Mesendoderm (in vitro differentiated cells): ENCODE measurements at regions not wholly inside any gene's neighbourhood (a gene's known extent, or its start where the extent isn't known, plus 50 kb on each side); places are given as distances from the start of the nearest gene placed in this dataset.

Source experiments
- DNase-seq: peaks from one replicate; pipeline ENCODE4 v3.0.0; 2013
- H2AK5ac ChIP-seq: 2 replicates; pipeline ENCODE4 v1.6.1; 2013; ENCODE audit warnings: low read length, inconsistent platforms
- H2BK120ac ChIP-seq: 2 replicates; pipeline ENCODE4 v1.6.1; 2013; ENCODE audit warnings: low read depth, mild to moderate bottlenecking, low read length, moderate library complexity, mixed read lengths
- H2BK15ac ChIP-seq: replicated peaks from 2 replicates; pipeline ENCODE4 v1.6.1; 2013; ENCODE audit warnings: low read depth, mild to moderate bottlenecking, moderate library complexity
- H2BK5ac ChIP-seq: 2 replicates; pipeline ENCODE4 v1.6.1; 2013; ENCODE audit warnings: low read length, inconsistent platforms
- H3K18ac ChIP-seq: 2 replicates; pipeline ENCODE4 v1.6.1; 2013; ENCODE audit warnings: mild to moderate bottlenecking, low read length, mixed read lengths
- H3K23ac ChIP-seq: one replicate; pipeline ENCODE4 v1.6.1; 2013; ENCODE audit warnings: low read length
- H3K27ac ChIP-seq: 2 replicates; pipeline ENCODE4 v1.5.1; 2013; ENCODE audit warnings: low read depth, mild to moderate bottlenecking, inconsistent platforms, low read length, moderate library complexity
- H3K27me3 ChIP-seq: 2 replicates; pipeline ENCODE4 v1.6.1; 2013; ENCODE audit warnings: low read length, control low read depth, mild to moderate bottlenecking, inconsistent platforms; ENCODE audit not compliant: insufficient read depth, poor library complexity
- H3K36me3 ChIP-seq: 2 replicates; pipeline ENCODE4 v1.6.1; 2013; ENCODE audit warnings: low read length, inconsistent platforms; ENCODE audit not compliant: control insufficient read depth, insufficient read depth
- H3K4ac ChIP-seq: one replicate; pipeline ENCODE4 v1.6.1; 2013; ENCODE audit warnings: low read depth, mild to moderate bottlenecking, low read length, moderate library complexity
- H3K4me1 ChIP-seq: 2 replicates; pipeline ENCODE4 v1.6.1; 2013; ENCODE audit warnings: low read depth, low read length, inconsistent platforms; ENCODE audit not compliant: control insufficient read depth
- H3K4me2 ChIP-seq: 2 replicates; pipeline ENCODE4 v1.6.1; 2013; ENCODE audit warnings: low read length
- H3K4me3 ChIP-seq: 2 replicates; pipeline ENCODE4 v1.5.1; 2013; ENCODE audit warnings: mild to moderate bottlenecking, low read length
- H3K56ac ChIP-seq: one replicate; pipeline ENCODE4 v1.6.1; 2013; ENCODE audit warnings: low read length
- H3K79me1 ChIP-seq: 2 replicates; pipeline ENCODE4 v1.6.1; 2013; ENCODE audit warnings: low read length, inconsistent platforms
- H3K79me2 ChIP-seq: 2 replicates; pipeline ENCODE4 v1.6.1; 2013; ENCODE audit warnings: mild to moderate bottlenecking, low read length; ENCODE audit not compliant: control insufficient read depth, insufficient read depth
- H3K9ac ChIP-seq: 2 replicates; pipeline ENCODE4 v1.6.1; 2013; ENCODE audit warnings: low read length, inconsistent platforms
- H4K5ac ChIP-seq: one replicate; pipeline ENCODE4 v1.6.1; 2013; ENCODE audit warnings: low read length
- H4K8ac ChIP-seq: one replicate; pipeline ENCODE4 v1.6.1; 2013; ENCODE audit warnings: low read depth, mild to moderate bottlenecking, control low read depth, low read length, moderate library complexity
- WGBS: extraction: QIAGEN DNeasy Blood & Tissue Kit; methylation state at CpG from one replicate; pipeline ENCODE4 v1.1.7; 2013; ENCODE audit warnings: low lambda C conversion rate, missing lambda C conversion rate; ENCODE audit not compliant: insufficient coverage; ENCODE audit errors: extremely low coverage; 5-methylcytosine and 5-hydroxymethylcytosine counted together

- H3K4me1 ChIP-seq: no peaks in the 10 kb centered on the region
- no peak overlapping the region for H3K4ac ChIP-seq
- H3K9ac ChIP-seq: no peak overlapping the region
- H3K23ac ChIP-seq: no peak overlapping the region
- H4K8ac ChIP-seq: no peak overlapping the region
- H2BK15ac ChIP-seq: no peak overlapping the region
- no peaks in the 10 kb centered on the region for H3K79me1 ChIP-seq
- no peak overlapping the region for H2BK5ac ChIP-seq
- H3K79me2 ChIP-seq: no peaks in the 10 kb centered on the region
- no peak overlapping the region for H3K27ac ChIP-seq
- no peak overlapping the region for H3K56ac ChIP-seq
- no peak overlapping the region for H2BK120ac ChIP-seq
- no peak overlapping the region for H4K5ac ChIP-seq
- H3K27me3 ChIP-seq: no peaks in the 10 kb centered on the region
- H3K4me2 ChIP-seq: no peak overlapping the region
- H3K18ac ChIP-seq: no peak overlapping the region
- no CpG with 5 or more reads among the region's 1 CpG for WGBS
- no peak overlapping the region for H3K4me3 ChIP-seq
- no peak for DNase-seq
- no peaks in the 10 kb centered on the region for H3K36me3 ChIP-seq
- H2AK5ac ChIP-seq: no peak overlapping the region
Measured at GRCh38 chr1:115401676-115402075, 63.6 kb upstream of the NGF start.

- Histone ChIP-seq H3K4me3 (no peak overlapping the region), H2AK5ac (no peak overlapping the region), H4K8ac (no peak overlapping the region), H3K36me3 (no peaks in the 10 kb centered on the region), H3K18ac (no peak overlapping the region), H3K79me1 (no peaks in the 10 kb centered on the region), H3K27me3 (no peaks in the 10 kb centered on the region), H2BK15ac (no peak overlapping the region), H3K79me2 (no peaks in the 10 kb centered on the region), H2BK120ac (no peak overlapping the region), H3K27ac (no peak overlapping the region), H2BK5ac (no peak overlapping the region), H3K56ac (no peak overlapping the region), H3K4ac (no peak overlapping the region), H3K9ac (no peak overlapping the region), H3K4me1 (no peaks in the 10 kb centered on the region), H4K5ac (no peak overlapping the region), H3K4me2 (no peak overlapping the region), H3K23ac (no peak overlapping the region)
- WGBS: no CpG with 5 or more reads among the region's 1 CpG
- no peak for DNase-seq
Measured at GRCh38 chr1:115400891-115401290, 62.8 kb upstream of the NGF start.

- Histone ChIP-seq H3K4me2 (no peak overlapping the region), H3K9ac (no peak overlapping the region), H3K18ac (no peak overlapping the region), H3K56ac (no peak overlapping the region), H2BK120ac (no peak overlapping the region), H2BK5ac (no peak overlapping the region), H3K27me3 (no peaks in the 10 kb centered on the region), H3K23ac (no peak overlapping the region), H3K36me3 (no peaks in the 10 kb centered on the region), H3K4me1 (no peaks in the 10 kb centered on the region), H2AK5ac (no peak overlapping the region), H3K79me2 (no peaks in the 10 kb centered on the region), H3K4ac (no peak overlapping the region), H4K8ac (no peak overlapping the region), H2BK15ac (no peak overlapping the region), H4K5ac (no peak overlapping the region), H3K4me3 (no peak overlapping the region), H3K79me1 (no peaks in the 10 kb centered on the region), H3K27ac (no peak overlapping the region)
- no CpG with 5 or more reads among the region's 5 CpGs for WGBS
- no peak for DNase-seq
Measured at GRCh38 chr1:115400426-115400825, 62.4 kb upstream of the NGF start.

DNA sequence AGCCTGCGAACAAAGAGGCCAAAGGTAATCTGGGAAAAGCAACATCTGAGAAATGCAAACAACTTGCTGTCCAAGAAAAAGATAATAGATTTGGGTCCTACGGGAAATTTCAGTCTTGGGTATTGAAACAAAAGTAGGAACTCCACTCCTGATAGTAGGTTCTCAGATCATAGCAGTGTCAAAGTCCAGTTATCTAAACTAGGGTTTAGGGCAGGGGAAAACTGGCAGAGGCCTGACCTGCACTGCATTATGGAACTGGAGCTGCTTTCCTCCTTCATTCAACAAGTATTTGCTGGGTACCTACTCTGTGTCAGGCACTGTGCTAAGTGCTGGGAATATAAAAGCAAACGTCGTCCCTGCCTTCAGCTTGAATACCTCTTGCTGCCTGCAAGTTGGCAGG is 60.7 kb upstream of the NGF start:
- Histone ChIP-seq H3K79me1 (no peaks in the 10 kb centered on the region), H3K18ac (no peak overlapping the region), H2BK120ac (no peak overlapping the region), H3K4me3 (no peak overlapping the region), H3K36me3 (no peaks in the 10 kb centered on the region), H2BK15ac (no peak overlapping the region), H3K79me2 (no peaks in the 10 kb centered on the region), H2AK5ac (no peak overlapping the region), H3K4me2 (no peak overlapping the region), H4K5ac (no peak overlapping the region), H3K4me1 (no peaks in the 10 kb centered on the region), H3K27me3 (no peaks in the 10 kb centered on the region), H3K23ac (no peak overlapping the region), H3K9ac (no peak overlapping the region), H2BK5ac (no peak overlapping the region), H3K27ac (no peak overlapping the region), H4K8ac (no peak overlapping the region), H3K56ac (no peak overlapping the region), H3K4ac (no peak overlapping the region)
- DNase-seq: no peak
- no CpG with 5 or more reads among the region's 4 CpGs for WGBS
